Activated CD4-positive, alpha-beta T cell treated with anti-CD3 and anti-CD28 coated beads, Interleukin-2, amount 10 ng/mL, durations not matched to agents 24 days and 14 days (primary cell): ENCODE measurements at regions not wholly inside any gene's neighbourhood (a gene's known extent, or its start where the extent isn't known, plus 50 kb on each side); places are given as distances from the start of the nearest gene placed in this dataset.
"Not testable (repeated sequence)": the region's sequence is repeated elsewhere in the genome, so short reads cannot be mapped to it uniquely, and the experiment has no call there.

Experiments
- DNase-seq: peaks from one replicate; pipeline ENCODE4 v3.0.0; 2022
- H3K27ac Mint-ChIP-seq: one replicate; pipeline ENCODE4 v1.8.0; 2022; ENCODE audit warnings: mild to moderate bottlenecking, mixed read lengths
- H3K27me3 Mint-ChIP-seq: one replicate; pipeline ENCODE4 v1.8.0; 2022; ENCODE audit warnings: mixed read lengths
- H3K36me3 Mint-ChIP-seq: one replicate; pipeline ENCODE4 v1.8.0; 2022; ENCODE audit warnings: low read depth, mild to moderate bottlenecking, mixed read lengths
- H3K4me1 Mint-ChIP-seq: one replicate; pipeline ENCODE4 v1.8.0; 2021; ENCODE audit warnings: mixed read lengths
- H3K4me3 Mint-ChIP-seq: one replicate; pipeline ENCODE4 v1.8.0; 2022; ENCODE audit warnings: mild to moderate bottlenecking, moderate library complexity, mixed read lengths
- H3K9me3 Mint-ChIP-seq: one replicate; pipeline ENCODE4 v1.8.0; 2021; ENCODE audit warnings: mixed read lengths
- intact Hi-C: fragments of 100-400 bp; cut with micrococcal nuclease; formaldehyde crosslinking; loops from one replicate; pipeline ENCODE4 v1.15.1; 2023

GRCh38 chr5:174558190-174558589, 166.2 kb upstream of the MSX2 start:
- peaks cover 4% of the 10 kb centered on the region for H3K9me3 Mint-ChIP-seq
- H3K27me3 Mint-ChIP-seq: no peaks in the 10 kb centered on the region
- no peaks in the 10 kb centered on the region for H3K4me1 Mint-ChIP-seq
- no peaks in the 10 kb centered on the region for H3K36me3 Mint-ChIP-seq
- H3K27ac Mint-ChIP-seq: no peak overlapping the region
- no peak for DNase-seq
- no peak overlapping the region for H3K4me3 Mint-ChIP-seq
- intact Hi-C loops: no loop called here

- H3K9me3 Mint-ChIP-seq: peaks cover 4% of the 10 kb centered on the region
- H3K36me3 Mint-ChIP-seq: no peaks in the 10 kb centered on the region
- intact Hi-C loops: no loop called here
- H3K4me1 Mint-ChIP-seq: no peaks in the 10 kb centered on the region
- no peak overlapping the region for H3K27ac Mint-ChIP-seq
- H3K27me3 Mint-ChIP-seq: no peaks in the 10 kb centered on the region
- no peak overlapping the region for H3K4me3 Mint-ChIP-seq
- DNase-seq: no peak
Measured at GRCh38 chr5:174559141-174559540, 165.2 kb upstream of the MSX2 start.

GRCh38 chr5:174559566-174560090, 164.8 kb upstream of the MSX2 start:
- no peak overlapping the region for H3K4me3 Mint-ChIP-seq
- no peak for DNase-seq
- intact Hi-C loops: no loop called here
- H3K27me3 Mint-ChIP-seq: no peaks in the 10 kb centered on the region
- H3K9me3 Mint-ChIP-seq: peaks cover 4% of the 10 kb centered on the region
- no peaks in the 10 kb centered on the region for H3K36me3 Mint-ChIP-seq
- no peak overlapping the region for H3K27ac Mint-ChIP-seq
- no peaks in the 10 kb centered on the region for H3K4me1 Mint-ChIP-seq

- H3K4me1 Mint-ChIP-seq: no peaks in the 10 kb centered on the region
- H3K27ac Mint-ChIP-seq: no peak overlapping the region
- H3K27me3 Mint-ChIP-seq: no peaks in the 10 kb centered on the region
- DNase-seq: no peak
- H3K4me3 Mint-ChIP-seq: no peak overlapping the region
- H3K36me3 Mint-ChIP-seq: no peaks in the 10 kb centered on the region
- intact Hi-C loops: no loop called here
- peaks cover 4% of the 10 kb centered on the region for H3K9me3 Mint-ChIP-seq
Measured at GRCh38 chr5:174560861-174561260, 163.5 kb upstream of the MSX2 start.

GRCh38 chr5:174563040-174563439, 161.3 kb upstream of the MSX2 start:
- H3K27me3 Mint-ChIP-seq, intact Hi-C loops, H3K4me3 Mint-ChIP-seq, H3K36me3 Mint-ChIP-seq, H3K4me1 Mint-ChIP-seq, DNase-seq, H3K27ac Mint-ChIP-seq, H3K9me3 Mint-ChIP-seq: not testable (repeated sequence)

- Mint-ChIP-seq H3K27ac (no peak overlapping the region), H3K4me1 (no peaks in the 10 kb centered on the region)
Measured at GRCh38 chr5:174563899-174564298, 160.5 kb upstream of the MSX2 start.

GRCh38 chr5:174567506-174568141, 156.8 kb upstream of the MSX2 start:
- no peaks in the 10 kb centered on the region for H3K4me1 Mint-ChIP-seq
- H3K27me3 Mint-ChIP-seq: no peaks in the 10 kb centered on the region
- intact Hi-C loops: no loop called here
- DNase-seq: no peak
- no peak overlapping the region for H3K27ac Mint-ChIP-seq
- no peak overlapping the region for H3K4me3 Mint-ChIP-seq
- H3K36me3 Mint-ChIP-seq: no peaks in the 10 kb centered on the region
- no peaks in the 10 kb centered on the region for H3K9me3 Mint-ChIP-seq

More at GRCh38 chr5:174563899-174564298, 160.5 kb upstream of the MSX2 start:
- Mint-ChIP-seq H3K9me3 (no peaks in the 10 kb centered on the region), H3K36me3 (no peaks in the 10 kb centered on the region), H3K4me3 (no peak overlapping the region), H3K27me3 (no peaks in the 10 kb centered on the region)
- no peak for DNase-seq
- intact Hi-C loops: no loop called here

GRCh38 chr5:174570662-174571061, 153.7 kb upstream of the MSX2 start:
- no peak overlapping the region for H3K27ac Mint-ChIP-seq
- no peaks in the 10 kb centered on the region for H3K4me1 Mint-ChIP-seq
- no peak for DNase-seq
- no peaks in the 10 kb centered on the region for H3K9me3 Mint-ChIP-seq
- no peak overlapping the region for H3K4me3 Mint-ChIP-seq
- no peaks in the 10 kb centered on the region for H3K27me3 Mint-ChIP-seq
- no peaks in the 10 kb centered on the region for H3K36me3 Mint-ChIP-seq
- intact Hi-C loops: no loop called here

- Mint-ChIP-seq H3K9me3 (no peaks in the 10 kb centered on the region), H3K27me3 (no peaks in the 10 kb centered on the region), H3K4me1 (no peaks in the 10 kb centered on the region), H3K27ac (no peak overlapping the region), H3K4me3 (no peak overlapping the region), H3K36me3 (no peaks in the 10 kb centered on the region)
- intact Hi-C loops: no loop called here
- no peak for DNase-seq
Measured at GRCh38 chr5:174571662-174572397, 152.6 kb upstream of the MSX2 start.

- no peak for DNase-seq
- no peak overlapping the region for H3K4me3 Mint-ChIP-seq
- intact Hi-C loops: no loop called here
- no peak overlapping the region for H3K27ac Mint-ChIP-seq
- no peaks in the 10 kb centered on the region for H3K36me3 Mint-ChIP-seq
- H3K4me1 Mint-ChIP-seq: no peaks in the 10 kb centered on the region
- H3K9me3 Mint-ChIP-seq: no peaks in the 10 kb centered on the region
- H3K27me3 Mint-ChIP-seq: no peaks in the 10 kb centered on the region
Measured at GRCh38 chr5:174572591-174572990, 151.8 kb upstream of the MSX2 start.

- intact Hi-C loops: no loop called here
Measured at GRCh38 chr5:174573221-174573994, 151.0 kb upstream of the MSX2 start.

GRCh38 chr5:174575043-174575442, 149.3 kb upstream of the MSX2 start:
- intact Hi-C loops: no loop called here
- Mint-ChIP-seq H3K36me3 (no peaks in the 10 kb centered on the region), H3K4me3 (no peak overlapping the region), H3K27ac (no peak overlapping the region), H3K4me1 (no peaks in the 10 kb centered on the region), H3K9me3 (no peaks in the 10 kb centered on the region), H3K27me3 (no peaks in the 10 kb centered on the region)
- DNase-seq: no peak

More at GRCh38 chr5:174573221-174573994, 151.0 kb upstream of the MSX2 start:
- no peak for DNase-seq
- H3K4me3 Mint-ChIP-seq: no peak overlapping the region
- H3K9me3 Mint-ChIP-seq: no peaks in the 10 kb centered on the region
- no peak overlapping the region for H3K27ac Mint-ChIP-seq
- H3K36me3 Mint-ChIP-seq: no peaks in the 10 kb centered on the region
- H3K27me3 Mint-ChIP-seq: no peaks in the 10 kb centered on the region
- no peaks in the 10 kb centered on the region for H3K4me1 Mint-ChIP-seq

- Mint-ChIP-seq H3K27me3 (no peaks in the 10 kb centered on the region), H3K4me3 (no peak overlapping the region), H3K9me3 (no peaks in the 10 kb centered on the region), H3K36me3 (no peaks in the 10 kb centered on the region), H3K27ac (no peak overlapping the region), H3K4me1 (no peaks in the 10 kb centered on the region)
- intact Hi-C loops: no loop called here
- no peak for DNase-seq
Measured at GRCh38 chr5:174576042-174576441, 148.3 kb upstream of the MSX2 start.

GRCh38 chr5:174581479-174581878, 142.9 kb upstream of the MSX2 start:
- Mint-ChIP-seq H3K27me3 (no peaks in the 10 kb centered on the region), H3K36me3 (no peaks in the 10 kb centered on the region), H3K27ac (no peak overlapping the region), H3K9me3 (peaks cover 9% of the 10 kb centered on the region), H3K4me1 (no peaks in the 10 kb centered on the region), H3K4me3 (no peak overlapping the region)
- intact Hi-C loops: no loop called here
- no peak for DNase-seq
